ENCODE measurements at regions not wholly inside any gene's neighbourhood (a gene's known extent, or its start where the extent isn't known, plus 50 kb on each side); places are given as distances from the start of the nearest gene placed in this dataset.
A peak's percentile ranks its signal among the peaks of the same experiment; 100 is the strongest.
"Not testable (repeated sequence)": the region's sequence is repeated elsewhere in the genome, so short reads cannot be mapped to it uniquely, and the experiment has no call there.

- ATAC-seq = no peak
These were observed 50.6 kb upstream of the FER start for GRCh38 chr5:108696951-108697715.

GRCh38 chr5:108696407-108696806, 51.3 kb upstream of the FER start:
- DNase-seq (no peak), ATAC-seq (no peak)

More at GRCh38 chr5:108696951-108697715, 50.6 kb upstream of the FER start:
- no peak for DNase-seq

GRCh38 chr5:108688485-108688884, 59.2 kb upstream of the FER start:
- no peak for ATAC-seq
- no peak for DNase-seq

GRCh38 chr5:108687595-108688200, 60.0 kb upstream of the FER start:
- DNase-seq = no peak
- ATAC-seq = no peak

- no peak for ATAC-seq
- DNase-seq = no peak
These were observed 61.0 kb upstream of the FER start for GRCh38 chr5:108686676-108687075.

GRCh38 chr5:108685448-108686216, 62.1 kb upstream of the FER start:
- not testable (repeated sequence) for DNase-seq
- ATAC-seq = peak; percentile 36

GRCh38 chr5:108681079-108681921, 66.4 kb upstream of the FER start:
- peak; percentile 12 for DNase-seq
- ATAC-seq = peak; percentile 66

- ATAC-seq = no peak
- no peak for DNase-seq
These were observed 69.6 kb upstream of the FER start for GRCh38 chr5:108678091-108678490.

GRCh38 chr5:108675736-108676135, 72.0 kb upstream of the FER start:
- DNase-seq (no peak), ATAC-seq (no peak)

- DNase-seq (no peak), ATAC-seq (no peak)
These were observed 75.1 kb upstream of the FER start for GRCh38 chr5:108672639-108673038.

GRCh38 chr5:108670591-108671289, 77.0 kb upstream of the FER start:
- ATAC-seq (no peak), DNase-seq (no peak)

GRCh38 chr5:108669462-108669861, 78.2 kb upstream of the FER start:
- no peak for ATAC-seq
- no peak for DNase-seq

- no peak for ATAC-seq
These were observed 86.0 kb upstream of the FER start for GRCh38 chr5:108661590-108662219.

GRCh38 chr5:108661024-108661423, 86.7 kb upstream of the FER start:
- no peak for DNase-seq
- ATAC-seq = no peak

More at GRCh38 chr5:108661590-108662219, 86.0 kb upstream of the FER start:
- DNase-seq = no peak

GRCh38 chr5:108660291-108660690, 87.4 kb upstream of the FER start:
- DNase-seq (no peak), ATAC-seq (no peak)

- no peak for ATAC-seq
These were observed 88.2 kb upstream of the FER start for GRCh38 chr5:108659531-108659930.

GRCh38 chr5:108655750-108656450, 91.8 kb upstream of the FER start:
- ATAC-seq = no peak
- no peak for DNase-seq

More at GRCh38 chr5:108659531-108659930, 88.2 kb upstream of the FER start:
- DNase-seq = no peak

- DNase-seq (no peak), ATAC-seq (no peak)
These were observed 93.6 kb upstream of the FER start for GRCh38 chr5:108654051-108654450.

GRCh38 chr5:108653201-108653600, 94.5 kb upstream of the FER start:
- DNase-seq (no peak), ATAC-seq (no peak)

GRCh38 chr5:108650997-108651396, 96.7 kb upstream of the FER start:
- DNase-seq = no peak
- no peak for ATAC-seq
